IMR-90 (cell line): ENCODE measurements at regions not wholly inside any gene's neighbourhood (a gene's known extent, or its start where the extent isn't known, plus 50 kb on each side); places are given as distances from the start of the nearest gene placed in this dataset.

ENCODE experiments used
- ATAC-seq: fragments of 200-7000 bp; cut with Tn5 transposase; 2 replicates; pipeline ENCODE4 v1.9.1; 2020; ENCODE audit warnings: low read depth, mild to moderate bottlenecking, moderate library complexity
- BruUV-seq: library from RNA; stranded (reverse); fragments of 400-500 nt; replicated peaks from 2 replicates; lab custom pipeline; 2021; lab: Mats Ljungman, UMichigan
- CTCF ChIA-PET: fragments of 300-600 bp; formaldehyde crosslinking; extraction: SDS; loops from one replicate; lab custom pipeline; 2021; ENCODE audit warnings: antibody characterized with exemption; lab: Yijun Ruan, JAX
- POLR2A ChIA-PET: fragments of 300-600 bp; sonication (Branson Sonifier 250); formaldehyde crosslinking; loops from one replicate; lab custom pipeline; 2022; ENCODE audit warnings: antibody characterized with exemption; ENCODE audit not compliant: unreplicated experiment; lab: Charles Lee
- DNase-seq: peaks from one replicate; pipeline ENCODE4 v3.0.0; 2013
- H2AFZ ChIP-seq: replicated peaks from 2 replicates; pipeline ENCODE3; 2013; ENCODE audit warnings: low read length, mild to moderate bottlenecking; ENCODE audit not compliant: poor library complexity
- H2AK5ac ChIP-seq: 2 replicates; pipeline ENCODE4 v1.6.1; 2013; ENCODE audit warnings: low read depth, low read length, inconsistent platforms
- H2AK9ac ChIP-seq: replicated peaks from 2 replicates; pipeline ENCODE3; 2013; ENCODE audit warnings: mild to moderate bottlenecking, low read depth, low read length, moderate library complexity; ENCODE audit not compliant: poor library complexity
- H2BK120ac ChIP-seq: 2 replicates; pipeline ENCODE4 v1.6.1; 2013; ENCODE audit warnings: low read depth, low read length, inconsistent platforms
- H2BK15ac ChIP-seq: 3 replicates; pipeline ENCODE4 v1.6.1; 2013; ENCODE audit warnings: low read depth, low read length, inconsistent platforms
- H2BK20ac ChIP-seq: 2 replicates; pipeline ENCODE4 v1.6.1; 2013; ENCODE audit warnings: low read depth, mild to moderate bottlenecking, inconsistent platforms, low read length, moderate library complexity
- H2BK5ac ChIP-seq: 2 replicates; pipeline ENCODE4 v1.6.1; 2013; ENCODE audit warnings: mild to moderate bottlenecking, low read depth, low read length, inconsistent platforms; ENCODE audit not compliant: poor library complexity, severe bottlenecking
- H3K14ac ChIP-seq: replicated peaks from 2 replicates; pipeline ENCODE4 v1.6.1; 2013; ENCODE audit warnings: low read depth, low read length, inconsistent platforms
- H3K18ac ChIP-seq: 2 replicates; pipeline ENCODE4 v1.6.1; 2013; ENCODE audit warnings: low read depth, low read length, control low read depth
- H3K23ac ChIP-seq: 2 replicates; pipeline ENCODE4 v1.6.1; 2013; ENCODE audit warnings: low read depth, low read length, inconsistent platforms
- H3K27ac ChIP-seq: 2 replicates; pipeline ENCODE4 v1.5.1; 2013; ENCODE audit warnings: mild to moderate bottlenecking, control low read depth, low read length; ENCODE audit not compliant: insufficient read depth
- H3K27me3 ChIP-seq: 2 replicates; pipeline ENCODE4 v1.6.1; 2013; ENCODE audit warnings: low read length; ENCODE audit not compliant: control insufficient read depth, insufficient read depth
- H3K36me3 ChIP-seq: 2 replicates; pipeline ENCODE4 v1.6.1; 2013; ENCODE audit warnings: low read length, mixed read lengths; ENCODE audit not compliant: control insufficient read depth, insufficient read depth
- H3K4ac ChIP-seq: 2 replicates; pipeline ENCODE4 v1.6.1; 2013; ENCODE audit warnings: low read depth, low read length, inconsistent platforms
- H3K4me1 ChIP-seq: 2 replicates; pipeline ENCODE4 v1.6.1; 2013; ENCODE audit warnings: low read length, mixed read lengths; ENCODE audit not compliant: control insufficient read depth, insufficient read depth
- H3K4me2 ChIP-seq: 2 replicates; pipeline ENCODE4 v1.6.1; 2013; ENCODE audit warnings: low read depth, mild to moderate bottlenecking, control low read depth, low read length, moderate library complexity
- H3K4me3 ChIP-seq: 2 replicates; pipeline ENCODE4 v1.5.1; 2013; ENCODE audit warnings: low read depth, mild to moderate bottlenecking, control low read depth, low read length, moderate library complexity; ENCODE audit not compliant: insufficient read depth
- H3K56ac ChIP-seq: 2 replicates; pipeline ENCODE4 v1.6.1; 2013; ENCODE audit warnings: low read length, inconsistent platforms; ENCODE audit not compliant: insufficient read depth; ENCODE audit errors: extremely low read depth
- H3K79me1 ChIP-seq, 2 experiments: 2 replicates each; pipeline ENCODE4 v1.6.1; 2013; ENCODE audit warnings: low read length in 2 of 2, inconsistent platforms in 1 of 2, low read depth in 1 of 2
- H3K9ac ChIP-seq: 2 replicates; pipeline ENCODE4 v1.6.1; 2013; ENCODE audit warnings: low read depth, low read length, control low read depth
- H3K9me1 ChIP-seq: 2 replicates; pipeline ENCODE4 v1.6.1; 2013; ENCODE audit warnings: low read length, inconsistent platforms; ENCODE audit not compliant: insufficient read depth
- H3K9me3 ChIP-seq: 2 replicates; pipeline ENCODE4 v1.6.1; 2013; ENCODE audit warnings: low read length; ENCODE audit not compliant: control insufficient read depth, insufficient read depth
- H4K20me1 ChIP-seq: 2 replicates; pipeline ENCODE4 v1.6.1; 2013; ENCODE audit warnings: low read length, inconsistent platforms; ENCODE audit not compliant: insufficient read depth
- H4K5ac ChIP-seq: 2 replicates; pipeline ENCODE4 v1.6.1; 2013; ENCODE audit warnings: mild to moderate bottlenecking, low read depth, low read length, control low read depth
- H4K8ac ChIP-seq, 2 experiments: 2 replicates each; pipeline ENCODE4 v1.6.1; 2013; ENCODE audit warnings: low read depth in 2 of 2, low read length in 2 of 2, control low read depth in 1 of 2, inconsistent platforms in 1 of 2
- H4K91ac ChIP-seq: 2 replicates; pipeline ENCODE4 v1.6.1; 2013; ENCODE audit warnings: low read depth, low read length, inconsistent platforms; ENCODE audit not compliant: insufficient read depth
- BHLHE40 ChIP-seq: fragments of 150-350 bp; IDR thresholded peaks from 2 replicates; pipeline ENCODE4 v1.6.1; 2016; ENCODE audit warnings: mild to moderate bottlenecking, low read depth, low read length
- CEBPB ChIP-seq: IDR thresholded peaks from 2 replicates; pipeline ENCODE4 v1.6.1; 2012; ENCODE audit warnings: low read depth, low read length, improper control_type of control experiment
- CHD1 ChIP-seq: IDR thresholded peaks from 2 replicates; pipeline ENCODE4 v1.6.1; 2012; ENCODE audit warnings: low read depth, low read length, improper control_type of control experiment
- FOS ChIP-seq: fragments of 150-350 bp; IDR thresholded peaks from 2 replicates; pipeline ENCODE4 v1.6.1; 2016; ENCODE audit warnings: low read depth, low read length
- MAFK ChIP-seq: IDR thresholded peaks from 2 replicates; pipeline ENCODE4 v1.6.1; 2012; ENCODE audit warnings: low read depth, low read length, improper control_type of control experiment
- MAZ ChIP-seq: IDR thresholded peaks from 2 replicates; pipeline ENCODE4 v1.6.1; 2012; ENCODE audit warnings: low read depth, mild to moderate bottlenecking, low read length, improper control_type of control experiment, moderate library complexity, borderline replicate concordance
- MXI1 ChIP-seq: IDR thresholded peaks from 2 replicates; pipeline ENCODE4 v1.6.1; 2012; ENCODE audit warnings: low read depth, mild to moderate bottlenecking, low read length, moderate library complexity, borderline replicate concordance
- NFE2L2 ChIP-seq: fragments of 150-350 bp; IDR thresholded peaks from 2 replicates; pipeline ENCODE4 v1.6.1; 2016; ENCODE audit warnings: low read depth, mild to moderate bottlenecking, low read length
- POLR2A ChIP-seq: IDR thresholded peaks from 2 replicates; pipeline ENCODE4 v1.6.1; 2012; ENCODE audit warnings: mild to moderate bottlenecking, low read depth, low read length
- RAD21 ChIP-seq: IDR thresholded peaks from 2 replicates; pipeline ENCODE4 v1.6.1; 2012; ENCODE audit warnings: low read length, improper control_type of control experiment
- RCOR1 ChIP-seq: IDR thresholded peaks from 2 replicates; pipeline ENCODE4 v1.6.1; 2012; ENCODE audit warnings: mild to moderate bottlenecking, low read length, improper control_type of control experiment; ENCODE audit not compliant: insufficient replicate concordance
- RFX5 ChIP-seq: IDR thresholded peaks from 2 replicates; pipeline ENCODE4 v1.8.0; 2012; ENCODE audit warnings: low read depth, mild to moderate bottlenecking, low read length, moderate library complexity
- SMC3 ChIP-seq: fragments of 150-350 bp; IDR thresholded peaks from 2 replicates; pipeline ENCODE4 v1.6.1; 2016; ENCODE audit warnings: low read depth, mild to moderate bottlenecking, antibody characterized with exemption, low read length, moderate library complexity
- WGBS, 2 experiments: methylation state at CpG; one replicate each; pipeline versions ENCODE4 v1.1.5 to v1.1.7; 2013; ENCODE audit warnings: missing lambda C conversion rate in 2 of 2; ENCODE audit not compliant: insufficient read length in 1 of 2; ENCODE audit errors: extremely low coverage in 2 of 2; 5-methylcytosine and 5-hydroxymethylcytosine counted together
- dilution Hi-C: fragments of 300-500 bp; cut with HindIII; formaldehyde crosslinking; loops from one replicate; pipeline ENCODE4 v1.14.3; 2018; ENCODE audit warnings: low sequenced_read_pairs; ENCODE audit not compliant: unreplicated experiment
- in situ Hi-C: fragments of 300-500 bp; cut with MboI; formaldehyde crosslinking; loops from 3 replicates; pipeline ENCODE4 v1.14.3; 2019; ENCODE audit warnings: low sequenced_read_pairs, inconsistent platforms, mixed read lengths
- intact Hi-C: fragments of 100-400 bp; cut with micrococcal nuclease; formaldehyde crosslinking; loops from 2 replicates; pipeline ENCODE4 v1.10.0; 2022
- TF ChIP-seq, protein P1 (sequence below): conservative IDR thresholded peaks from 2 replicates; pipeline ENCODE4 v1.5.1; 2012; ENCODE audit warnings: mild to moderate bottlenecking, low read depth, low read length, improper control_type of control experiment
- TF ChIP-seq, protein P2 (sequence below): fragments of 150-350 bp; IDR thresholded peaks from 2 replicates; pipeline ENCODE4 v1.6.1; 2017; ENCODE audit warnings: mild to moderate bottlenecking, antibody characterized with exemption, low read length, low read depth
- TF ChIP-seq, protein P3 (sequence below): fragments of 150-350 bp; IDR thresholded peaks from 2 replicates; pipeline ENCODE4 v1.6.1; 2016; ENCODE audit warnings: low read depth, mild to moderate bottlenecking, low read length, moderate library complexity, borderline replicate concordance

DNA sequence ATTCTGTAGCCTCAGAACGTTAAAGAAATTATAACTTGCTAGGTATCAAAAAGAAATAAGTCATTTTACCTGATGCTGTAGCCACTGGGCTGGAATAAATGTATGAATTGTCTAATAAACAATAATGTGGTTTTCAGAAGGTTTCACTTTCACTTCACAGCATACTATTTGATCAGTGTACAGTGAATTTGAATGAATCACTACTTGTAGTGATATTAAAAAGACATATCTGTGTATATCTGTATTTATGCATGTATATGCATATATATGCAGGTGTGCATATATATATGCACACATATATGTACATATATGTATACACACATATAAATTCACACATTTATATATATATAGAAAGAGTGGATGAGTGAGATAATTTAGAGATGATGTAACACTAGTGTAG is 440.0 kb upstream of the PCDH10 start:
- intact Hi-C loops, result no loop called here

More for the DNA sequence above, 440.0 kb upstream of the PCDH10 start:
- Histone ChIP-seq H3K27ac (no peak overlapping the region), H4K8ac (no peak overlapping the region), H3K79me1 (no peaks in the 10 kb centered on the region), H3K4me3 (no peak overlapping the region), H3K4ac (no peak overlapping the region), H2BK20ac (no peak overlapping the region), H2BK120ac (no peak overlapping the region), H4K20me1 (no peaks in the 10 kb centered on the region), H3K23ac (no peak overlapping the region), H3K9me1 (no peaks in the 10 kb centered on the region), H3K36me3 (no peaks in the 10 kb centered on the region), H2BK15ac (no peak overlapping the region), H3K9me3 (peaks cover 3% of the 10 kb centered on the region; the same call in 1 of the 2 replicates), H3K4me2 (no peak overlapping the region), H3K9ac (no peak overlapping the region), H3K4me1 (no peaks in the 10 kb centered on the region), H2AK5ac (no peak overlapping the region), H3K18ac (no peak overlapping the region), H4K91ac (no peak overlapping the region), H2AFZ (no peak overlapping the region), H2BK5ac (no peak overlapping the region), H3K56ac (no peak overlapping the region), H2AK9ac (no peak overlapping the region), H3K27me3 (no peaks in the 10 kb centered on the region), H3K14ac (no peak overlapping the region), H4K5ac (no peak overlapping the region)
- DNase-seq, result no peak
- POLR2A ChIA-PET, result no interaction called here
- WGBS, 2 experiments, result no CpG with 5 or more reads among the region's 1 CpG
- ATAC-seq, result no peak
- CTCF ChIA-PET, result no interaction called here
- dilution Hi-C loops (no loop called here), in situ Hi-C loops (no loop called here)
- TF ChIP-seq NFE2L2 (no peak), CEBPB (no peak), POLR2A (no peak), MAFK (no peak), CHD1 (no peak), RFX5 (no peak), RAD21 (no peak), SMC3 (no peak), RCOR1 (no peak), FOS (no peak), BHLHE40 (no peak), MXI1 (no peak), MAZ (no peak)
- TF ChIP-seq, protein P1, sequence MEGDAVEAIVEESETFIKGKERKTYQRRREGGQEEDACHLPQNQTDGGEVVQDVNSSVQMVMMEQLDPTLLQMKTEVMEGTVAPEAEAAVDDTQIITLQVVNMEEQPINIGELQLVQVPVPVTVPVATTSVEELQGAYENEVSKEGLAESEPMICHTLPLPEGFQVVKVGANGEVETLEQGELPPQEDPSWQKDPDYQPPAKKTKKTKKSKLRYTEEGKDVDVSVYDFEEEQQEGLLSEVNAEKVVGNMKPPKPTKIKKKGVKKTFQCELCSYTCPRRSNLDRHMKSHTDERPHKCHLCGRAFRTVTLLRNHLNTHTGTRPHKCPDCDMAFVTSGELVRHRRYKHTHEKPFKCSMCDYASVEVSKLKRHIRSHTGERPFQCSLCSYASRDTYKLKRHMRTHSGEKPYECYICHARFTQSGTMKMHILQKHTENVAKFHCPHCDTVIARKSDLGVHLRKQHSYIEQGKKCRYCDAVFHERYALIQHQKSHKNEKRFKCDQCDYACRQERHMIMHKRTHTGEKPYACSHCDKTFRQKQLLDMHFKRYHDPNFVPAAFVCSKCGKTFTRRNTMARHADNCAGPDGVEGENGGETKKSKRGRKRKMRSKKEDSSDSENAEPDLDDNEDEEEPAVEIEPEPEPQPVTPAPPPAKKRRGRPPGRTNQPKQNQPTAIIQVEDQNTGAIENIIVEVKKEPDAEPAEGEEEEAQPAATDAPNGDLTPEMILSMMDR, result no peak
- TF ChIP-seq, protein P2, sequence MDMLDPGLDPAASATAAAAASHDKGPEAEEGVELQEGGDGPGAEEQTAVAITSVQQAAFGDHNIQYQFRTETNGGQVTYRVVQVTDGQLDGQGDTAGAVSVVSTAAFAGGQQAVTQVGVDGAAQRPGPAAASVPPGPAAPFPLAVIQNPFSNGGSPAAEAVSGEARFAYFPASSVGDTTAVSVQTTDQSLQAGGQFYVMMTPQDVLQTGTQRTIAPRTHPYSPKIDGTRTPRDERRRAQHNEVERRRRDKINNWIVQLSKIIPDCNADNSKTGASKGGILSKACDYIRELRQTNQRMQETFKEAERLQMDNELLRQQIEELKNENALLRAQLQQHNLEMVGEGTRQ, result no peak
- TF ChIP-seq, protein P3, sequence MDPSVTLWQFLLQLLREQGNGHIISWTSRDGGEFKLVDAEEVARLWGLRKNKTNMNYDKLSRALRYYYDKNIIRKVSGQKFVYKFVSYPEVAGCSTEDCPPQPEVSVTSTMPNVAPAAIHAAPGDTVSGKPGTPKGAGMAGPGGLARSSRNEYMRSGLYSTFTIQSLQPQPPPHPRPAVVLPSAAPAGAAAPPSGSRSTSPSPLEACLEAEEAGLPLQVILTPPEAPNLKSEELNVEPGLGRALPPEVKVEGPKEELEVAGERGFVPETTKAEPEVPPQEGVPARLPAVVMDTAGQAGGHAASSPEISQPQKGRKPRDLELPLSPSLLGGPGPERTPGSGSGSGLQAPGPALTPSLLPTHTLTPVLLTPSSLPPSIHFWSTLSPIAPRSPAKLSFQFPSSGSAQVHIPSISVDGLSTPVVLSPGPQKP, result no peak
- no TSS peak for BruUV-seq
